GM06990 (cell line): ENCODE measurements at regions not wholly inside any gene's neighbourhood (a gene's known extent, or its start where the extent isn't known, plus 50 kb on each side); places are given as distances from the start of the nearest gene placed in this dataset.
A peak's percentile ranks its signal among the peaks of the same experiment; 100 is the strongest.

Experiments used
- DNase-seq: peaks from one replicate; pipeline ENCODE4 v3.0.0-alpha.2; 2011; ENCODE audit not compliant: insufficient read length; ENCODE audit errors: extremely low read depth
- H3K27me3 ChIP-seq: replicated peaks from 2 replicates; pipeline ENCODE4 v1.6.0; 2011; ENCODE audit warnings: low read length; ENCODE audit not compliant: control insufficient read depth, insufficient read depth
- H3K36me3 ChIP-seq: 2 replicates; pipeline ENCODE4 v1.5.1; 2011; ENCODE audit warnings: low read length; ENCODE audit not compliant: control insufficient read depth, insufficient read depth
- H3K4me3 ChIP-seq: replicated peaks from 2 replicates; pipeline ENCODE4 v1.5.1; 2011; ENCODE audit warnings: low read depth, mild to moderate bottlenecking, control low read depth, low read length
- CTCF ChIP-seq: IDR thresholded peaks from 2 replicates; pipeline ENCODE4 v1.5.1; 2011; ENCODE audit warnings: low read length, control low read depth, mild to moderate bottlenecking, inconsistent platforms; ENCODE audit not compliant: insufficient read depth, poor library complexity, severe bottlenecking

- TF ChIP-seq CTCF: no peak
- no peaks in the 10 kb centered on the region; the same call in 1 of the 2 replicates for H3K27me3 ChIP-seq
- H3K36me3 ChIP-seq: no peaks in the 10 kb centered on the region
- no peak for DNase-seq
- H3K4me3 ChIP-seq: no peak overlapping the region
These were observed 401.9 kb downstream of the GATA3 start for GRCh38 chr10:8456386-8456785.

GRCh38 chr10:8460626-8461025 is 406.1 kb downstream of the GATA3 start:
- no peaks in the 10 kb centered on the region; the same call in 1 of the 2 replicates for H3K27me3 ChIP-seq
- no peak overlapping the region for H3K4me3 ChIP-seq
- H3K36me3 ChIP-seq: no peaks in the 10 kb centered on the region
- no peak for TF ChIP-seq CTCF
- no peak for DNase-seq

- no peak for TF ChIP-seq CTCF
- Histone ChIP-seq H3K27me3 (no peaks in the 10 kb centered on the region), H3K4me3 (no peak overlapping the region), H3K36me3 (no peaks in the 10 kb centered on the region)
- DNase-seq: no peak
These were observed 408.1 kb downstream of the GATA3 start for GRCh38 chr10:8462565-8462964.

- no peak for TF ChIP-seq CTCF
- Histone ChIP-seq H3K36me3 (no peaks in the 10 kb centered on the region), H3K27me3 (no peaks in the 10 kb centered on the region), H3K4me3 (no peak overlapping the region)
- no peak for DNase-seq
These were observed 409.4 kb downstream of the GATA3 start for GRCh38 chr10:8463853-8464252.

GRCh38 chr10:8468477-8468876 is 414.0 kb downstream of the GATA3 start:
- no peak for TF ChIP-seq CTCF
- DNase-seq: no peak
- Histone ChIP-seq H3K27me3 (no peaks in the 10 kb centered on the region), H3K36me3 (no peaks in the 10 kb centered on the region), H3K4me3 (no peak overlapping the region)

- H3K27me3 ChIP-seq: no peaks in the 10 kb centered on the region
- no peak for DNase-seq
- peak; percentile 24 for TF ChIP-seq CTCF
- H3K36me3 ChIP-seq: no peaks in the 10 kb centered on the region
- no peak overlapping the region for H3K4me3 ChIP-seq
These were observed 418.7 kb downstream of the GATA3 start for GRCh38 chr10:8473205-8473604.
